Left renal pelvis (tissue), 4 donors: ENCODE measurements at regions not wholly inside any gene's neighbourhood (a gene's known extent, or its start where the extent isn't known, plus 50 kb on each side); places are given as distances from the start of the nearest gene placed in this dataset.
"Not testable (repeated sequence)": the region's sequence is repeated elsewhere in the genome, so short reads cannot be mapped to it uniquely, and the experiment has no call there.

Experiments
- DNase-seq, 4 donors: peaks; one replicate each; pipeline ENCODE4 v3.0.0-alpha.2; 2013; ENCODE audit warnings: low read depth in 4 of 4, low spot score in 3 of 4

DNA sequence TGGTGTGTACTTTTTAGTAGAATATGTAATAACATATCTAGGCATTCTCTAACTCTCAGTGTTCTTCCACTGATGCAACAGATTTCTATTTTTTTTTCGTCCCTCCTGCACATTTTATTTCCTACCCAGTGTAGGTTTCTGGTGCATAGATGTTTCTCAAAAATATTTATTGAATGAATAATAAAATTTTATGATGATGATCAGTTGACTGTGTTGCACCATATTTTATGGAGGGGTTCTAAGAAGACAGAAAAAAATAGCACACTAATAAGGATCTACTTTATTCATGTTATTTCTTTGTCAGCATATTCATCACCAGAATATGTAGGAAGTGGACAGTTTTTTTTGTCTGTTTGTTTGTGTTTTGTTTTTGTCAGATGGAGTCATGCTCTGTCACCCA is 2529.3 kb downstream of the ARAP2 start:
- DNase-seq = no peak

- DNase-seq = no peak
Observed at GRCh38 chr4:33715841-33716395, 2528.4 kb downstream of the ARAP2 start.

- DNase-seq = no peak
Observed at GRCh38 chr4:33722254-33722653, 2522.1 kb downstream of the ARAP2 start.

DNA sequence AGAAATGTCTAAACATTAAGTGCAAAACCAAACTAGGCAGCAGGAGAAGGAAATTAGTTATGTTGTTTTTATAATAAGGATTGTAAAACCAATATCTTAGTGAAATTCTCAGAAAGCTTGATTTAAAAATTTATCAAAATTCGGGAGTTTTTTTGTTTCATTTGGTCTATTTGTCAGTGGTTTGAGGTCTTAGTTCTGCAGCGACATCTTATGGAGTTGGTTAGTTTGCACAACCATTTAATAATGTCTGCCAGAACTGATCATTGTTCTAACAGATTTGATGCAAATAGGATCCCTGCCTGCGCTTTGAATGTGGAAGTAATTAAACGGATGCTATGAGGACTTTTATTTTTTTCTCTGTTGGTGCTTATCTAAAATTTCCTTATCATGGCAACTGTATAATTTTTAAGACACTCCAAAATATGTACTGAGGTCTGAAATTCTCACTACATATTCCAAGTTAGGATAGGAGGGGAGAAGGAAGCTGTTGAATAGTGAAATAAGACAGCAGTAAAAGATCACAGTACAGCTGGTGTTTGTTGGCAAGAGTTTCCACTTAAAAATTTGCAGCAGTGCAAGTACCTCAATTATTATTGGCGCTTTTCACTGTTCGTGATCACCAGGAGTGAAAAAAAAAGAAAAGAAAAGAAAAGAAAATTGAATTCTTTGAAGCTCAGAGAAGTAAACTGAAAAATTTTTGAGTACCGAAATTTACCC is 2521.4 kb downstream of the ARAP2 start:
- DNase-seq = no peak

DNA sequence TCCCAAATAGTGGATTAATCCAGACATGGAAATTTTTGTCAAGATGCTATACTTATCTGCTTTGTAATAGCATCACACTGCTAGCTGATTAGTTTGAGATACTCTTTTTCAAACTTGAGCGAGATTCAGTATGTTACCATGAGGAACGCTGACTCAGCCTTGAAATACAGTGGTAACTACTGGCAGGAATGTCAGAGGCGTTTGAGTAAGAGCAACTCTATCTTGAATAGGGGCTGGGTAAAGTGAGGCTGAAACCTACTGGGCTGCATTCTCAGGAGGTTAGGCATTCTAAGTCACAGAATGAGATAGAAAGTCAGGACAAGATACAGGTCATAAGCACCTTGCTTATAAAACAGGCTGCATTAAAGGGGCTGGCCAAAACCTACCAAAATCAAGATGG is 2519.6 kb downstream of the ARAP2 start:
- DNase-seq = no peak

DNA sequence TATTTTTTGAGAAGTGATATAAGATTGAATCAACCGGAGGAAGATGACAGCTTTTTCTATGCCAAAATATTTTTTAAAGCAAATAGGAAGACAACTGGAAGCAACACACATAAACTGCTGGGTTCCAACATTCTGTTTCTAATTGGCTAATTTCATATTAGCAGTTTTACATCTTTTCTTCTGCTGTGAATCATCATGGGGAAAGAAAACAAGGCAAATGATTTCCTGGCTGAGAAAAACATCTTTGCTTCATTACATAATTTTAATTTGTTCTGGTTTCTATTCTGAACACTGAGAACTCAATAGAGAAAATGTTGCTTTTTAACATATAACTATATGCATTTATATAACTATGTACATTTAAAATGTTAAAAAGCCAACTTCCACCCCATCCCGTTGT is 2518.5 kb downstream of the ARAP2 start:
- no peak for DNase-seq

GRCh38 chr4:33737726-33738125 is 2506.6 kb downstream of the ARAP2 start:
- no peak for DNase-seq

DNA sequence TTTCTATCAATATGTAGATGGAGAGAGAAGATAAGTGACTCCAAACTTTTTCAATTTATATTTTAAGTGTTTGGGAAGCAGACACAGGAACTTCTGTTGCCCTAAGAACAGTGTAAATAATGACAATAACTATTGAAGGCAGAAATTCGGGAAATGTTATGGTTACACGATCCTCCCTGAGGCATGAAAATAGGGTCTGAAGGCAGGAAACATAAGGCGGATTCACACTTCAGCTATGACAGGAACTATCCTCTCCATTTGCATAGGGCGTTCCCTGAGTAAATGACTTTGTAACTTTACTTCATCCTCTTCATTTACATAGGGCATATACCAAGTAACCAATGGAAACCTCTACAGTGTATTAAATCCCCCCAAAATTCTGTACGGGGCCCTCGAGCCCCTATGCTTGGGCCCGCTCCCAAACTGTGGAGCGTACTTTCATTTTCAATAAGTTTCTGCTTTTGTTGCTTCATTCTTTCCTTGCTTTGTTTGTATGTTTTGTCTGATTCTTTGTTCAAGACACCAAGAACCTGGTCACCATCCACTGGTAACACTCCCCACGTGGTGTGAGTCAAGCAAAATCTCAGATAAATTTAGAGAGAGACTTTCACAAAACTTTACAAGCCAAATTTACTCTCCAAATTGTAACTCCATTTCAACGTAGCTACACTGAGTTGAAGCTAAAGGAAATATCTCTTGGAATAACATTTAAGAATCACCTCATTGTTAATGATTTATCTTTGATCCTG is 2504.3 kb downstream of the ARAP2 start:
- DNase-seq = no peak

DNA sequence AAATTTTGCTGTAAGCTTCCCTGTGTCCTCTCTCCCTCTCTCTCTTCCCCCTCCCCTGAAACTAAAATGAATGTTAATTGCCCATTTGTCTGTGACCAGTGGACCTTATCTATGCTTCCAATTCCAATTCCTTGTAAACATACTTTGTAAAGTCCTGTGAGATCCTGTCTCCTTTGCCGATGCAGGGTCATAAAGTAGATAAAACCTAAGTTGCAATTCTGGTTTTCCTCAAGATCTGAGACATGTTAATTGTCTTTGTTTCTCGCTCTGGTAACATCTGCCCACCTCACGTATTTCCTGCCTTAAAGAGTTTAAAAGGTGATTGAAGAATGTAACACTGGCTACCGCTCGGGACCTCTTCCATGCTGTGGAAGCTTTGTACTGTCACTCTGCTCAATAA is 2503.4 kb downstream of the ARAP2 start:
- DNase-seq = not testable (repeated sequence)

- DNase-seq = no peak
Observed at GRCh38 chr4:33746979-33747378, 2497.3 kb downstream of the ARAP2 start.

GRCh38 chr4:33751050-33751449 is 2493.3 kb downstream of the ARAP2 start:
- no peak for DNase-seq

GRCh38 chr4:33772582-33772981 is 2471.7 kb downstream of the ARAP2 start:
- DNase-seq = no peak

DNA sequence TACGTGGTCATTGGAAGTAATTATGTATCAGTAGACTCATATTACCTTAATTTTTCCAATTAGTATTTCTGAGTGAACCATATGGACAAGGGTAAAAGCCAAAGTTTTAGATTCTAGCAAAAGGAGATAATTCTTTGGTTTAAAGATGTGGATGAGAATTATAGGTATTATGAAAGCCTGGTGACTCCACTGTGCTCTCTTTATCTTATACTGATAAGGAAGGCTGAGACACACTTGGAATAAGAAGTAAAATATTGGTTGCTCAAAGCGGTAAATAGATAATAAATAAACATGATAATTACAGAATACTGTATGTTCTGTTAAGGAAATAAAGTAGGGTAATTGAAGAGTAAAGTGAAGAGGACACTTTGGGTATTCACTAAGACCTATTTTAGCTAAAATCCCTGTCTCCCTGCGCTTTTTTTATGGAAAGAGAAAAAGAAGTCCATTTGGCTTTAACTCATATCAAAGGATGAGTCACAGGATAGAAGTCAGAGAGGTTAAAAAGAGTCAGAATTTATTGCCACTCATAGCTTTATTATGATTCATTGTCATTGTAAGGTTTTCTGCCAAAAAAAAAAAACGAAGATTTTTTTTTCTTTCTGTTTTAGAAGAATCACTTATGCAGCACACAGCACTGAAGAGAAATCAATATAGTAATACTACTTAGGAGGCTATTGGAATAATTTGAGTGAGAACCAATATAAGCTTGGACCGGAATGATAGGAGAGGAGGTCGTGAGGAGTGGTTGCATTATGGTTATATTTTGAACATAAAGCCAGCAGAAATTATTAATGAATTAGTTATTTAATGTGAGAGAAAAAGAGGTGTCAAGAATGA is 2463.1 kb downstream of the ARAP2 start:
- no peak for DNase-seq

DNA sequence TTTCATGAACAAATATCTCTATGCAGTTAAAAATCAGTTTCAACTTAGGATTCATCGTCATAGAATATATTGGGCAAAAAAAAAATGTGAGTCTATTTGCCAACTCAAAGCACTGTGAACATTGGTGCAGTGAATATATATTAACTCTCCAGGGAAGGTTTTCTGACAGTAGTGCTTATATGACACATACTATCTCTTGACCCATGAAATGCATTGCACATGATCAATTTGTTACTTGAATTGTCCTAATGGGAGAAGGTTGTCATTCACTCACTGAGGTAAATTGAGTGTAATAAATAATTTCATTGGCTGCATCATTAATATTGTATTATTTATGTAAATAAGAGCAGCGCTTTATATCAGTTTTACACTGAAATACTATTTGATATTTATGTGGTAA is 2458.5 kb downstream of the ARAP2 start:
- DNase-seq = no peak

DNA sequence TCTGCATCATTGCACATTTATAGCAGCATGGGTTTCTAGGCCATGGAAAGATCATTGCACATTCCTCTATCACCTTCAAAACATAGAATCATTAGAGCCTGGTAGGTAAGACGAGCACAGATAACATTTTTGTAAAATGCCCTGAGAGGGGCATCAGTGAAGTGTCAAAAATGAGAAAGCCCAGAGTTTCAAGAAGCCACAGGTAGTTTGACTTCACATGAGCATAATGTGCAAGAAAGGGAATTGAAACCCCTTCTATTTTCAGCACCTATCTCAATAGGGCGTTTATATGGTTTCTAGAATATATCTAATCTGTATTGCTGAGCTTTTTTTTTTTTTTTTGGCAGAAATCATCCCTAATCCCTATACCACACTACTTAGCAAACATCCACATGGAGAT is 2441.7 kb downstream of the ARAP2 start:
- no peak for DNase-seq

GRCh38 chr4:33825685-33826084 is 2418.6 kb downstream of the ARAP2 start:
- no peak for DNase-seq

DNA sequence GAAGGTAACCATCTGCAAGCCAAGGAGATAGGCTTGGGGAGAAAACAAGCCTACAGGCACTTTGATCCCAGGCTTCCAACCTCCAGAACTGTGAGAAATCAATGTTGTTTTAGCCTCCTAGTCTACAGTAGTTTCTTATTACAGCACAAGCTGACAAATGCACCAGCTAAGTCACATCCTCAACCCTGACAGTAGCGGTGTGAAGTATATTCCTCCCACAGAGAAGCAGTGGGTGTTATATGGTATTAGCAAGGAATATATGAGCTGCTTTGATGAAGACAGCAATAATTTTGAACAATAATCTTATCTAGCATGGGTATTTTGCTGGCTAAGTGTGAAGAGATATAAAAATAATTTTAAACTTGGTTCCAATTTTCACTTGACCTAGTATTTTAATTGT is 2415.0 kb downstream of the ARAP2 start:
- not testable (repeated sequence) for DNase-seq

- no peak for DNase-seq
Observed at GRCh38 chr4:33831442-33832066, 2412.8 kb downstream of the ARAP2 start.

- DNase-seq = not testable (repeated sequence)
Observed at GRCh38 chr4:33835764-33836163, 2408.6 kb downstream of the ARAP2 start.

GRCh38 chr4:33837043-33837838 is 2407.1 kb downstream of the ARAP2 start:
- DNase-seq = no peak
